ENCODE measurements at regions not wholly inside any gene's neighbourhood (a gene's known extent, or its start where the extent isn't known, plus 50 kb on each side); places are given as distances from the start of the nearest gene placed in this dataset.

DNA sequence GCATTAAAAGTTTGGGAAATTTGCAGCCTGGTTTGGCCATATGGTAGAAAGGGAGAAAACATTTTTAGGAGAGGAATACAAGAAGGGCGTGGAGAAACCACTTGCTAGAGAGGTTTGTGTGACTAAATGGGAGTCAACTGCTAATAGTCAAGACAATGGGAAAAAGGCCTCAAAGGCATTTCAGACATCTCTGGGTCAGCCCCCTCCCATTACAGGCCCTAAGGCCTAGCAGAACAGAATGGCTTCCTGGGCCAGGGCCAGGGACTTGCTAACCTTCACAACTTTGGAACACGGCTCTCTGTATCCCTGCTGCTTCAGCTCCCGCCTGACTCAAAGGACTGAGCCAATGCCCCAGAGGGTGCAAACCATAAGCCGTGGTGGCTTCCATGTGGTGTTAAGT, 752.3 kb upstream of the ADAMTS5 start:
- no peak overlapping the region for H2BK5ac ChIP-seq (ENCODE audit: low read depth, low read length, poor library complexity, severe bottlenecking)
- H3K18ac ChIP-seq (ENCODE audit: low read depth in 1 of 2, low read length in 2 of 2): no peak overlapping the region
- no peak overlapping the region for H3K4ac ChIP-seq (ENCODE audit: low read depth in 1 of 2, low read length in 2 of 2)
- DNase-seq: no peak
- no peak overlapping the region for H2BK15ac ChIP-seq (ENCODE audit: low read depth, poor library complexity, severe bottlenecking)
- no peaks in the 10 kb centered on the region for H3K9me3 ChIP-seq (ENCODE audit: control insufficient read depth, low read length)
- no peaks in the 10 kb centered on the region for H3K4me1 ChIP-seq (ENCODE audit: control insufficient read depth, insufficient read depth, low read depth, low read length)
- no peak overlapping the region for H2AFZ ChIP-seq (ENCODE audit: low read depth, low read length)
- no peak overlapping the region for H3K23ac ChIP-seq (ENCODE audit: low read length in 2 of 2)
- H3K27me3 ChIP-seq (ENCODE audit: control insufficient read depth in 1 of 2, insufficient read depth in 1 of 2, low read length in 2 of 2): no peaks in the 10 kb centered on the region
- no peak overlapping the region for H3K4me2 ChIP-seq (ENCODE audit: low read length, poor library complexity, severe bottlenecking)
- H2BK120ac ChIP-seq (ENCODE audit: low read depth, low read length): no peak overlapping the region
- no peak overlapping the region for H3K4me3 ChIP-seq (ENCODE audit: insufficient read depth in 1 of 2, low read depth in 1 of 2, low read length in 2 of 2)
- no peak overlapping the region for H3K27ac ChIP-seq (ENCODE audit: low read length, poor library complexity, severe bottlenecking)
- H3K79me1 ChIP-seq (replicated peaks; ENCODE audit: low read length, poor library complexity, severe bottlenecking): no peaks in the 10 kb centered on the region
- 89% methylated on average over 4 of the region's 4 CpGs for WGBS
- H3K14ac ChIP-seq (ENCODE audit: low read length in 2 of 2): no peak overlapping the region
- no peak overlapping the region for H2AK5ac ChIP-seq (ENCODE audit: low read length, severe bottlenecking)
- no peak overlapping the region for H4K91ac ChIP-seq (ENCODE audit: low read length)
- H3K9ac ChIP-seq (ENCODE audit: low read length): no peak overlapping the region
- no peaks in the 10 kb centered on the region for H3K36me3 ChIP-seq (ENCODE audit: control insufficient read depth in 1 of 2, insufficient read depth in 2 of 2, low read depth in 1 of 2, low read length in 2 of 2)
- no peak overlapping the region for H4K8ac ChIP-seq (ENCODE audit: low read length)
- no peak overlapping the region for H2BK12ac ChIP-seq (ENCODE audit: low read length in 2 of 2)

DNA sequence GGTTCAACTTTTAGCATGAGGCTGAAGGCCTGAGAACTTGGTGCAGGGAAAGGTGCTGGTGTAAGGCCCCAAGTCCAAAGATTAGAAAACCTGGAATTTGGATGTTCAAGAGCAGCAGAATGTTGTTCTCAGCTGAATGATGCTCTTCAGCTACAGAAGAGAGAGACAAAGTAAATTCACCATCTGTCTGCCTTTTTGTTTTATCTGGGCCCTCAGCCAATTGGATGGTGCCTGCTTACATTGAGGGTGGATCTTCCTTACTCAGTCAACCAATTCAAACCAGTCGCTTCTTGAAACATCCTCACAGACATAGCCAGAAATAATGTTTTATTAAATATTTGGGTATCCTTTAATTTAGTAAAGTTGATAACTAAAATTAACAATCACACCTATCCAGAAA, 748.2 kb upstream of the ADAMTS5 start:
- peak overlapping the region; percentile 42 for H4K8ac ChIP-seq (ENCODE audit: low read length)
- no peak overlapping the region for H3K23ac ChIP-seq (ENCODE audit: low read length in 2 of 2)
- H3K4me2 ChIP-seq (ENCODE audit: low read length, poor library complexity, severe bottlenecking): no peak overlapping the region
- no peaks in the 10 kb centered on the region for H3K36me3 ChIP-seq (ENCODE audit: control insufficient read depth in 1 of 2, insufficient read depth in 2 of 2, low read depth in 1 of 2, low read length in 2 of 2)
- no peak for DNase-seq
- H2BK12ac ChIP-seq (ENCODE audit: low read length in 2 of 2): no peak overlapping the region
- H3K18ac ChIP-seq (ENCODE audit: low read depth in 1 of 2, low read length in 2 of 2): peak overlapping the region in 1 of 2 experiments; percentile 34
- no CpG with 5 or more reads among the region's 1 CpG for WGBS
- H3K9me3 ChIP-seq (ENCODE audit: control insufficient read depth, low read length): no peaks in the 10 kb centered on the region
- no peaks in the 10 kb centered on the region for H3K79me1 ChIP-seq (replicated peaks; ENCODE audit: low read length, poor library complexity, severe bottlenecking)
- no peak overlapping the region for H3K14ac ChIP-seq (ENCODE audit: low read length in 2 of 2)
- H3K4ac ChIP-seq (ENCODE audit: low read depth in 1 of 2, low read length in 2 of 2): no peak overlapping the region
- no peak overlapping the region for H3K9ac ChIP-seq (ENCODE audit: low read length)
- no peak overlapping the region for H3K27ac ChIP-seq (ENCODE audit: low read length, poor library complexity, severe bottlenecking)
- H2AFZ ChIP-seq (ENCODE audit: low read depth, low read length): no peak overlapping the region
- H3K4me3 ChIP-seq (ENCODE audit: insufficient read depth in 1 of 2, low read depth in 1 of 2, low read length in 2 of 2): no peak overlapping the region
- no peaks in the 10 kb centered on the region for H3K4me1 ChIP-seq (ENCODE audit: control insufficient read depth, insufficient read depth, low read depth, low read length)
- no peak overlapping the region for H2AK5ac ChIP-seq (ENCODE audit: low read length, severe bottlenecking)
- no peak overlapping the region for H2BK15ac ChIP-seq (ENCODE audit: low read depth, poor library complexity, severe bottlenecking)
- no peak overlapping the region for H2BK5ac ChIP-seq (ENCODE audit: low read depth, low read length, poor library complexity, severe bottlenecking)
- H3K27me3 ChIP-seq (ENCODE audit: control insufficient read depth in 1 of 2, insufficient read depth in 1 of 2, low read length in 2 of 2): no peaks in the 10 kb centered on the region
- no peak overlapping the region for H4K91ac ChIP-seq (ENCODE audit: low read length)
- no peak overlapping the region for H2BK120ac ChIP-seq (ENCODE audit: low read depth, low read length)

DNA sequence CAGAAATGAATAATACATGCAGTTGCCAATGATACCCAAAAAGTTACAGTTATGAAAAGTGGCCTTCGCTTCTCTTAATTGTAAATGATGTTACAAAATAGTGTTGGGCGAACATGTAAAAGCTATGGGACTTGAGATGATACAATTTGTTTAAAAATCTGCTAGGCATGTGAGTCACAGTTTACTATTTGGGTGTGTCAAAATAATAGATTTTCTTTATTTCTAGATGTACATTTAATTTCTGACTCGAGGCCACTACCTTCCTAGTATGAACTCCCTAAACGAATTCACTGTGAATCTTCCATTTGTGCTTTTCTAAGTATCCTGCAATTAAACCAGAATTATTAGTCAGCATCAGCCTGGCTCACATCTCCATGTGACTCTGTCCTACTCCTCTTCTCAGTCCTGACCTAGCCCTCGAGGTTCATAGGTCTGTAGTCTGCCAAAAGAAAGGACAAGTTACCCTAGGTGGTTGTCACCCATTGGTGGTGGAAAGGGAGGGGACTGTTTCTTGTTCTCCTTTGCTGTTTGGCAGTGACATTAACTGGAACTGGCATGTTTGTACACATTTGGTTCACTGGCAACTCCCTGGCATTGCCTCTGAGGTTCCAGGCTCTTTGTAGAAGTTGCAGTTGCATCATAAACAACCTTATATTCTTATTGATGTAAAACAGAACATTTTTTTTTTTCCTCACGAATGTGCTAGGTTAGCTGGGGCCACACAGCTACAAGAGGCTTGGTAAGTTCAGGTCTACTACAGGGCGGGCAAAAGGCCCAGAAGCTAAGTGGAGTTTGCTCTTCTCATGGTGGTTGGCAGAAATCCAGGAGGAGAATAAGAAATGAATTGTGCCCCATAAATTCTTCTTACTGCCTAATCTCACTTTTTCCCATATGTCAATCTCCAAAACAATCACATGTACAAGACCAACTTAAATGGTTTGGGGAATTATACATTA, 746.5 kb upstream of the ADAMTS5 start:
- Histone ChIP-seq H3K9me3 (ENCODE audit: control insufficient read depth, low read length) (no peaks in the 10 kb centered on the region), H3K9ac (ENCODE audit: low read length) (no peak overlapping the region), H2AFZ (ENCODE audit: low read depth, low read length) (no peak overlapping the region), H3K36me3 (ENCODE audit: control insufficient read depth in 1 of 2, insufficient read depth in 2 of 2, low read depth in 1 of 2, low read length in 2 of 2) (no peaks in the 10 kb centered on the region), H4K91ac (ENCODE audit: low read length) (no peak overlapping the region), H3K4me3 (ENCODE audit: insufficient read depth in 1 of 2, low read depth in 1 of 2, low read length in 2 of 2) (no peak overlapping the region), H4K8ac (ENCODE audit: low read length) (no peak overlapping the region), H3K18ac (ENCODE audit: low read depth in 1 of 2, low read length in 2 of 2) (no peak overlapping the region), H3K23ac (ENCODE audit: low read length in 2 of 2) (no peak overlapping the region), H3K4me2 (ENCODE audit: low read length, poor library complexity, severe bottlenecking) (no peak overlapping the region), H2BK5ac (ENCODE audit: low read depth, low read length, poor library complexity, severe bottlenecking) (no peak overlapping the region), H3K4me1 (ENCODE audit: control insufficient read depth, insufficient read depth, low read depth, low read length) (no peaks in the 10 kb centered on the region), H3K27me3 (ENCODE audit: control insufficient read depth in 1 of 2, insufficient read depth in 1 of 2, low read length in 2 of 2) (no peaks in the 10 kb centered on the region), H3K14ac (ENCODE audit: low read length in 2 of 2) (no peak overlapping the region), H3K27ac (ENCODE audit: low read length, poor library complexity, severe bottlenecking) (no peak overlapping the region), H2BK12ac (ENCODE audit: low read length in 2 of 2) (no peak overlapping the region), H2AK5ac (ENCODE audit: low read length, severe bottlenecking) (no peak overlapping the region), H3K4ac (ENCODE audit: low read depth in 1 of 2, low read length in 2 of 2) (no peak overlapping the region), H2BK15ac (ENCODE audit: low read depth, poor library complexity, severe bottlenecking) (no peak overlapping the region), H3K79me1 (replicated peaks; ENCODE audit: low read length, poor library complexity, severe bottlenecking) (no peaks in the 10 kb centered on the region), H2BK120ac (ENCODE audit: low read depth, low read length) (no peak overlapping the region)
- no peak for DNase-seq
- 95% methylated on average over 6 of the region's 7 CpGs for WGBS

DNA sequence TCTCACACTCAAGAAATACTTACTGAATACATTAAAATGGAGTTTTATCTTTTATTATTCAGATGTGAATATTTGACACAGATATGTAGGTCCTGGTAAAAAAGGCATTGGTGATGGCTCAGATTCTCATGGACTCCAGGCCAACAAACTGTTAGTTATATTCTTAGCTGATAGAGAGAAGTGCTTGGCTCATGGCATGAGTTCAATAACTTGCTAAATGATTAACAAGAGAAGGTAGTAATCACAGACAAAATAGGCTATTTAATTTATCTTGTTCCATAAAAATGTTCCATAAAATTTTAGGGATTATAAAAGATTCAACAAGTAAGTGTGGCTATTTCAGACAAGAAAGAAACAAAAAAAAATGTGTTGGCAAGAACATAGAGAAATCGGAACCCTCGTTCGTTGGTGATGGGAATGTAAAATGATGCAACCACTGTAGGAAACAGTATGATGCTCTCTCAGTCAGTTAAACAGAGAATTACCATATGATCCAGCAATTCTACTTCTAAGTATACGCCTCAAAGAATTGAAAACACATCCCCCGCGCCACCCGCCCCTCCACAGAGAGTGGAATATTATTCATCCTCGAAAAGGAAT, 737.8 kb upstream of the ADAMTS5 start:
- DNase-seq: no peak

More for the DNA sequence above, 737.8 kb upstream of the ADAMTS5 start:
- Histone ChIP-seq H3K9me3 (ENCODE audit: control insufficient read depth, low read length) (peaks cover 5% of the 10 kb centered on the region), H2BK12ac (ENCODE audit: low read length in 2 of 2) (no peak overlapping the region), H3K4me3 (ENCODE audit: insufficient read depth in 1 of 2, low read depth in 1 of 2, low read length in 2 of 2) (no peak overlapping the region), H2AK5ac (ENCODE audit: low read length, severe bottlenecking) (no peak overlapping the region), H3K23ac (ENCODE audit: low read length in 2 of 2) (no peak overlapping the region), H3K14ac (ENCODE audit: low read length in 2 of 2) (no peak overlapping the region), H2BK15ac (ENCODE audit: low read depth, poor library complexity, severe bottlenecking) (no peak overlapping the region), H4K91ac (ENCODE audit: low read length) (no peak overlapping the region), H3K18ac (ENCODE audit: low read depth in 1 of 2, low read length in 2 of 2) (no peak overlapping the region), H3K27me3 (ENCODE audit: control insufficient read depth in 1 of 2, insufficient read depth in 1 of 2, low read length in 2 of 2) (no peaks in the 10 kb centered on the region), H2AFZ (ENCODE audit: low read depth, low read length) (no peak overlapping the region), H3K4me2 (ENCODE audit: low read length, poor library complexity, severe bottlenecking) (no peak overlapping the region), H3K36me3 (ENCODE audit: control insufficient read depth in 1 of 2, insufficient read depth in 2 of 2, low read depth in 1 of 2, low read length in 2 of 2) (no peaks in the 10 kb centered on the region), H2BK120ac (ENCODE audit: low read depth, low read length) (no peak overlapping the region), H3K79me1 (replicated peaks; ENCODE audit: low read length, poor library complexity, severe bottlenecking) (no peaks in the 10 kb centered on the region), H3K4ac (ENCODE audit: low read depth in 1 of 2, low read length in 2 of 2) (no peak overlapping the region), H3K4me1 (ENCODE audit: control insufficient read depth, insufficient read depth, low read depth, low read length) (no peaks in the 10 kb centered on the region), H2BK5ac (ENCODE audit: low read depth, low read length, poor library complexity, severe bottlenecking) (no peak overlapping the region), H4K8ac (ENCODE audit: low read length) (no peak overlapping the region), H3K27ac (ENCODE audit: low read length, poor library complexity, severe bottlenecking) (no peak overlapping the region), H3K9ac (ENCODE audit: low read length) (no peak overlapping the region)
- WGBS: 95% methylated on average over 6 of the region's 8 CpGs
